ENCODE measurements at regions not wholly inside any gene's neighbourhood (a gene's known extent, or its start where the extent isn't known, plus 50 kb on each side); places are given as distances from the start of the nearest gene placed in this dataset.

DNA sequence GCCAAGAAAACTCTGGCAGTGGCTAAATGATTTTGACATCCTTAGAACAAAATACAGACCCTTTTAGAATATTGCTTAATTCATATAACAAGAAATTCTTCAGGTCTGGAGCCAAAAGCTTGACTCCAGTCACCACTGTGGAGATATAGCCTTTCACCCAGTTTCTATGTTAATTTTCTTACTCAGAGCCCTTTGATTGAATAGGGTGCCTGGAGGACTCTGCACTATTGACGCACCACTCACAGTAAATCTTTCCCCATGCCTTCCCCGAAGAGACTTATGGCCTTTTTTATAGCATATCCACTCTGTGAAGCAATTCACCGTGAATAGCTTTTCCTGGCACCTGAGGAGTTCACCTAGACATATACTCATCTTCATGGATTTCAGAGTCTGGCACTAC is 613.8 kb downstream of the ZWINT start (continued):
- TF ChIP-seq, protein P1, sequence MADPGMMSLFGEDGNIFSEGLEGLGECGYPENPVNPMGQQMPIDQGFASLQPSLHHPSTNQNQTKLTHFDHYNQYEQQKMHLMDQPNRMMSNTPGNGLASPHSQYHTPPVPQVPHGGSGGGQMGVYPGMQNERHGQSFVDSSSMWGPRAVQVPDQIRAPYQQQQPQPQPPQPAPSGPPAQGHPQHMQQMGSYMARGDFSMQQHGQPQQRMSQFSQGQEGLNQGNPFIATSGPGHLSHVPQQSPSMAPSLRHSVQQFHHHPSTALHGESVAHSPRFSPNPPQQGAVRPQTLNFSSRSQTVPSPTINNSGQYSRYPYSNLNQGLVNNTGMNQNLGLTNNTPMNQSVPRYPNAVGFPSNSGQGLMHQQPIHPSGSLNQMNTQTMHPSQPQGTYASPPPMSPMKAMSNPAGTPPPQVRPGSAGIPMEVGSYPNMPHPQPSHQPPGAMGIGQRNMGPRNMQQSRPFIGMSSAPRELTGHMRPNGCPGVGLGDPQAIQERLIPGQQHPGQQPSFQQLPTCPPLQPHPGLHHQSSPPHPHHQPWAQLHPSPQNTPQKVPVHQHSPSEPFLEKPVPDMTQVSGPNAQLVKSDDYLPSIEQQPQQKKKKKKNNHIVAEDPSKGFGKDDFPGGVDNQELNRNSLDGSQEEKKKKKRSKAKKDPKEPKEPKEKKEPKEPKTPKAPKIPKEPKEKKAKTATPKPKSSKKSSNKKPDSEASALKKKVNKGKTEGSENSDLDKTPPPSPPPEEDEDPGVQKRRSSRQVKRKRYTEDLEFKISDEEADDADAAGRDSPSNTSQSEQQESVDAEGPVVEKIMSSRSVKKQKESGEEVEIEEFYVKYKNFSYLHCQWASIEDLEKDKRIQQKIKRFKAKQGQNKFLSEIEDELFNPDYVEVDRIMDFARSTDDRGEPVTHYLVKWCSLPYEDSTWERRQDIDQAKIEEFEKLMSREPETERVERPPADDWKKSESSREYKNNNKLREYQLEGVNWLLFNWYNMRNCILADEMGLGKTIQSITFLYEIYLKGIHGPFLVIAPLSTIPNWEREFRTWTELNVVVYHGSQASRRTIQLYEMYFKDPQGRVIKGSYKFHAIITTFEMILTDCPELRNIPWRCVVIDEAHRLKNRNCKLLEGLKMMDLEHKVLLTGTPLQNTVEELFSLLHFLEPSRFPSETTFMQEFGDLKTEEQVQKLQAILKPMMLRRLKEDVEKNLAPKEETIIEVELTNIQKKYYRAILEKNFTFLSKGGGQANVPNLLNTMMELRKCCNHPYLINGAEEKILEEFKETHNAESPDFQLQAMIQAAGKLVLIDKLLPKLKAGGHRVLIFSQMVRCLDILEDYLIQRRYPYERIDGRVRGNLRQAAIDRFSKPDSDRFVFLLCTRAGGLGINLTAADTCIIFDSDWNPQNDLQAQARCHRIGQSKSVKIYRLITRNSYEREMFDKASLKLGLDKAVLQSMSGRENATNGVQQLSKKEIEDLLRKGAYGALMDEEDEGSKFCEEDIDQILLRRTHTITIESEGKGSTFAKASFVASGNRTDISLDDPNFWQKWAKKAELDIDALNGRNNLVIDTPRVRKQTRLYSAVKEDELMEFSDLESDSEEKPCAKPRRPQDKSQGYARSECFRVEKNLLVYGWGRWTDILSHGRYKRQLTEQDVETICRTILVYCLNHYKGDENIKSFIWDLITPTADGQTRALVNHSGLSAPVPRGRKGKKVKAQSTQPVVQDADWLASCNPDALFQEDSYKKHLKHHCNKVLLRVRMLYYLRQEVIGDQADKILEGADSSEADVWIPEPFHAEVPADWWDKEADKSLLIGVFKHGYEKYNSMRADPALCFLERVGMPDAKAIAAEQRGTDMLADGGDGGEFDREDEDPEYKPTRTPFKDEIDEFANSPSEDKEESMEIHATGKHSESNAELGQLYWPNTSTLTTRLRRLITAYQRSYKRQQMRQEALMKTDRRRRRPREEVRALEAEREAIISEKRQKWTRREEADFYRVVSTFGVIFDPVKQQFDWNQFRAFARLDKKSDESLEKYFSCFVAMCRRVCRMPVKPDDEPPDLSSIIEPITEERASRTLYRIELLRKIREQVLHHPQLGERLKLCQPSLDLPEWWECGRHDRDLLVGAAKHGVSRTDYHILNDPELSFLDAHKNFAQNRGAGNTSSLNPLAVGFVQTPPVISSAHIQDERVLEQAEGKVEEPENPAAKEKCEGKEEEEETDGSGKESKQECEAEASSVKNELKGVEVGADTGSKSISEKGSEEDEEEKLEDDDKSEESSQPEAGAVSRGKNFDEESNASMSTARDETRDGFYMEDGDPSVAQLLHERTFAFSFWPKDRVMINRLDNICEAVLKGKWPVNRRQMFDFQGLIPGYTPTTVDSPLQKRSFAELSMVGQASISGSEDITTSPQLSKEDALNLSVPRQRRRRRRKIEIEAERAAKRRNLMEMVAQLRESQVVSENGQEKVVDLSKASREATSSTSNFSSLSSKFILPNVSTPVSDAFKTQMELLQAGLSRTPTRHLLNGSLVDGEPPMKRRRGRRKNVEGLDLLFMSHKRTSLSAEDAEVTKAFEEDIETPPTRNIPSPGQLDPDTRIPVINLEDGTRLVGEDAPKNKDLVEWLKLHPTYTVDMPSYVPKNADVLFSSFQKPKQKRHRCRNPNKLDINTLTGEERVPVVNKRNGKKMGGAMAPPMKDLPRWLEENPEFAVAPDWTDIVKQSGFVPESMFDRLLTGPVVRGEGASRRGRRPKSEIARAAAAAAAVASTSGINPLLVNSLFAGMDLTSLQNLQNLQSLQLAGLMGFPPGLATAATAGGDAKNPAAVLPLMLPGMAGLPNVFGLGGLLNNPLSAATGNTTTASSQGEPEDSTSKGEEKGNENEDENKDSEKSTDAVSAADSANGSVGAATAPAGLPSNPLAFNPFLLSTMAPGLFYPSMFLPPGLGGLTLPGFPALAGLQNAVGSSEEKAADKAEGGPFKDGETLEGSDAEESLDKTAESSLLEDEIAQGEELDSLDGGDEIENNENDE (IDR thresholded peaks at IDR 0.05; ENCODE audit: insufficient replicate concordance, low read length) = no peak
- TF ChIP-seq SP4 (IDR thresholded peaks at IDR 0.05; ENCODE audit: low read length) = no peak
- no peak for TF ChIP-seq BACH1 (IDR thresholded peaks at IDR 0.05; ENCODE audit: low read length)
- TF ChIP-seq PHF8 (conservative IDR thresholded peaks at IDR 0.05; ENCODE audit: low read depth, low read length) = no peak
- no peak for TF ChIP-seq GABPA (IDR thresholded peaks at IDR 0.05; ENCODE audit: borderline replicate concordance, insufficient read depth, low read length)
- no peak for TF ChIP-seq SAP30 (IDR thresholded peaks at IDR 0.05; ENCODE audit: insufficient read depth, insufficient replicate concordance, low read length)
- no peak for TF ChIP-seq POLR2A (IDR thresholded peaks at IDR 0.05; ENCODE audit: control extremely low read depth in 1 of 2, low read depth in 2 of 2, low read length in 2 of 2)
- no peak for TF ChIP-seq BRCA1 (IDR thresholded peaks at IDR 0.05; ENCODE audit: low read depth, low read length)
- no peak for TF ChIP-seq TEAD4 (IDR thresholded peaks at IDR 0.05; ENCODE audit: low read depth, low read length)
- TF ChIP-seq RAD21 (IDR thresholded peaks at IDR 0.05 in 1 of 2, conservative IDR thresholded peaks at IDR 0.05 in 1 of 2; ENCODE audit: low read depth in 2 of 2, low read length in 2 of 2) = no peak
- TF ChIP-seq CTBP2 (IDR thresholded peaks at IDR 0.05; ENCODE audit: borderline replicate concordance, insufficient read depth, insufficient read length, low read length) = no peak
- no peak for TF ChIP-seq EZH2 (IDR thresholded peaks at IDR 0.05; ENCODE audit: low read depth, low read length, severe bottlenecking)

Measured in H1 (cell line).